Panc1 (cell line): ENCODE measurements at regions not wholly inside any gene's neighbourhood (a gene's known extent, or its start where the extent isn't known, plus 50 kb on each side); places are given as distances from the start of the nearest gene placed in this dataset.

Experiments
- CTCF ChIP-seq: fragments of 450-650 bp; IDR thresholded peaks from 2 replicates; pipeline ENCODE4 v1.5.1; 2017; ENCODE audit warnings: mild to moderate bottlenecking
- REST ChIP-seq, 2 experiments: IDR thresholded peaks; 2 replicates each; pipeline ENCODE4 v1.6.1; 2011 to 2012; ENCODE audit warnings: low read depth in 2 of 2, control low read depth in 1 of 2, low read length in 1 of 2, mild to moderate bottlenecking in 1 of 2, moderate library complexity in 1 of 2; ENCODE audit not compliant: insufficient read depth in 1 of 2
- TCF7L2 ChIP-seq: IDR thresholded peaks from 2 replicates; pipeline ENCODE4 v1.6.1; 2011; ENCODE audit warnings: mild to moderate bottlenecking, low read depth, low read length, inconsistent platforms

GRCh38 chr16:26643519-26643918 lies 423.2 kb upstream of the C16orf82 start:
- TF ChIP-seq TCF7L2 (no peak), CTCF (no peak), REST (IDR thresholded peaks at IDR 0.05; ENCODE audit: insufficient read depth in 1 of 2, low read depth in 2 of 2, low read length in 1 of 2) (no peak)
